Sigmoid colon (tissue), 6 donors: ENCODE measurements at regions not wholly inside any gene's neighbourhood (a gene's known extent, or its start where the extent isn't known, plus 50 kb on each side); places are given as distances from the start of the nearest gene placed in this dataset.
A peak's percentile ranks its signal among the peaks of the same experiment; 100 is the strongest.

ENCODE experiments used
- DNase-seq: peaks from one replicate; pipeline ENCODE4 v3.0.0-alpha.2; 2019
- H3K27ac ChIP-seq, 4 donors: fragments of 200-600 bp; sonication (generic); one replicate each; pipeline ENCODE4 v1.5.1; 2016 to 2019; ENCODE audit warnings: mild to moderate bottlenecking in 1 of 4
- H3K27me3 ChIP-seq, 3 donors: fragments of 200-600 bp; sonication (generic); one replicate each; pipeline ENCODE4 v1.5.1; 2019; ENCODE audit warnings: mild to moderate bottlenecking in 1 of 3
- H3K36me3 ChIP-seq, 4 donors: fragments of 200-600 bp; sonication (generic); one replicate each; pipeline ENCODE4 v1.5.1; 2016 to 2019
- H3K4me1 ChIP-seq, 4 donors: fragments of 200-600 bp; sonication (generic); one replicate each; pipeline ENCODE4 v1.5.1; 2017 to 2019
- H3K4me3 ChIP-seq, 4 donors: fragments of 200-600 bp; sonication (generic); one replicate each; pipeline ENCODE4 v1.5.1; 2017 to 2019; ENCODE audit warnings: mild to moderate bottlenecking in 2 of 4, moderate library complexity in 1 of 4
- H3K9me3 ChIP-seq, 4 donors: fragments of 200-600 bp in 3 of 4; sonication (generic) in 3 of 4; one replicate each; pipeline versions ENCODE4 v1.5.1 to v1.6.1; 2013 to 2019
- CTCF ChIP-seq, 4 experiments: fragments of 450-650 bp in 3 of 4; fragments of 200-600 bp in 1 of 4; IDR thresholded peaks; one replicate each; pipeline ENCODE4 v1.5.1; 2016 to 2019; ENCODE audit warnings: antibody characterized with exemption in 4 of 4, mild to moderate bottlenecking in 3 of 4, moderate library complexity in 2 of 4
- EP300 ChIP-seq, 4 donors: sonication (generic); formaldehyde crosslinking; IDR thresholded peaks; one replicate each; pipeline ENCODE4 v1.6.1; 2017; ENCODE audit warnings: antibody characterized with exemption in 4 of 4
- POLR2A ChIP-seq, 2 donors: fragments of 450-650 bp; IDR thresholded peaks; one replicate each; pipeline ENCODE4 v1.6.1; 2016; ENCODE audit warnings: antibody characterized with exemption in 2 of 2, mild to moderate bottlenecking in 2 of 2, moderate library complexity in 2 of 2
- POLR2AphosphoS5 ChIP-seq, 4 donors: sonication (generic); formaldehyde crosslinking; IDR thresholded peaks; one replicate each; pipeline ENCODE4 v1.6.1; 2017; ENCODE audit warnings: antibody characterized with exemption in 4 of 4
- WGBS, 2 donors: extraction: QIAGEN DNeasy Blood & Tissue Kit; methylation state at CpG; one replicate each; pipeline ENCODE4 v1.1.7; 2013; 5-methylcytosine and 5-hydroxymethylcytosine counted together
- intact Hi-C: fragments of 100-400 bp; cut with DNase I; formaldehyde crosslinking; loops from one replicate; pipeline ENCODE4 v1.15.1; 2023
- donor health status: healthy with polysubstance abuse.
- donor health status: healthy.

DNA sequence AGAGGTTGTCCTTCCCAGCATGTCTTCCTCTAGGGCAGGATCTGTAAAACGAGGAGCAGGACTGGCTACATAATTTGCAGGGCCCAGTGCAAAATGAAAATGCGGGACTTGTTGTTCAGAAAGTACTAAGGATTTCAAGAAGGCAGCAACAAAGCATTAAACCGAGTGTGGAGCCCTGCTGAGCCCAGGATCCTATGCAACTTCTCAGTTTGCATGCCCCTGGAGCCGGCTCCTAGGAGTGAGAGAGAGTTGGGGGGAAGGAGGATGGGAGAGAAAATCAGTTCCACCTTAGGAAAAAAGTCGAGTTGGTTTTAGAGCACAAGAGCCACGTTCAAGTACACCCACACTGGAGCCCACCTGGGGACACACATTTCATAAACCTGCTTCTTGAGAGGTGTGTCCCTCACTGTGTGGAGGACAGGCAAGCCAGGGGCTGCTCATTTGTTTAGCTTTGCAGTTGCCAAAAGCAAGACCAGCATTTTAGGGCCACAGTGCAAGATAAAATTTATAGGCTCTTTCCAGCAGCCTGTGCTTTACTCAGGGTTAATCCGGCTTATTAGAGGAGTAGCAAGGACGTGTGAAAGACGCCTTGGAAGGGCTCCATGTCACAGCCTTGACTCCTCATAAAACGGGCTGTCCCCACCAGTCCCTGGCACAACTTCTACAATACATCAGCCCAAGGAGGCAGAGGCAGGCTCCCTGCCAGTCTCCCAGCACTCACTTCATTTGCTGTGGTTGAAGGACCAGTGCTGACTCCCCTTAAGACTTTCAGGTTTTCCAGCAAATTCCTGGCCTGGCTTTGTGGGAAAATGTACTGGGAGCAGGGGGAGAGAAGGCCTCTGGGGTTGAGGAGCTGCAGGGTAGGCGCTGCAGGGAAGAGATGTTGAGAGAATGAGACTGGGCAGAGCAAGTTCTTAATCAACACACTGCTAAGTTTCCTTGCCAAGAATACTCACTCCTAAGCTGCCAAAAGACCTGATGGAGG lies 159.7 kb upstream of the SEMA6A start:
- Histone ChIP-seq H3K9me3 (no peaks in the 10 kb centered on the region), H3K27ac (peak overlapping the region in 3 of 4 donors; percentile 52 to 70 (median 56)), H3K4me1 (peaks cover 0 to 60% (median 40%) of the 10 kb centered on the region in 4 donors), H3K27me3 (no peaks in the 10 kb centered on the region), H3K36me3 (no peaks in the 10 kb centered on the region), H3K4me3 (no peak overlapping the region)
- intact Hi-C loops: loop anchor here (10.0 kb wide), 1 partner anchor 159 kb away; the partner anchor contains the start of gene SEMA6A
- TF ChIP-seq POLR2AphosphoS5 (IDR thresholded peaks at IDR 0.05): no peak
- TF ChIP-seq POLR2A (IDR thresholded peaks at IDR 0.05): no peak
- TF ChIP-seq CTCF (IDR thresholded peaks at IDR 0.05): no peak
- no peak for TF ChIP-seq EP300 (IDR thresholded peaks at IDR 0.05)
- DNase-seq: no peak
- 71 to 73% methylated on average over 11 of the region's 11 CpGs for WGBS, 2 donors

- 82 to 91% methylated on average over 2 of the region's 2 CpGs for WGBS, 2 donors
- no peak for DNase-seq
- H3K27ac ChIP-seq: no peak overlapping the region
- H3K4me3 ChIP-seq: no peak overlapping the region
- no peak for TF ChIP-seq POLR2AphosphoS5 (IDR thresholded peaks at IDR 0.05)
- TF ChIP-seq CTCF (IDR thresholded peaks at IDR 0.05): no peak
- no peak for TF ChIP-seq EP300 (IDR thresholded peaks at IDR 0.05)
- TF ChIP-seq POLR2A (IDR thresholded peaks at IDR 0.05): no peak
- peaks cover 0 to 45% (median 28%) of the 10 kb centered on the region in 4 donors for H3K4me1 ChIP-seq
- no peaks in the 10 kb centered on the region for H3K36me3 ChIP-seq
- intact Hi-C loops: loop anchor here (10.0 kb wide), 1 partner anchor 158 kb away; the partner anchor contains the start of gene SEMA6A
- H3K27me3 ChIP-seq: no peaks in the 10 kb centered on the region
- no peaks in the 10 kb centered on the region for H3K9me3 ChIP-seq
Observed at GRCh38 chr5:116732591-116732990, 158.0 kb upstream of the SEMA6A start.

GRCh38 chr5:116731432-116731831 lies 156.8 kb upstream of the SEMA6A start:
- TF ChIP-seq CTCF (IDR thresholded peaks at IDR 0.05) (no peak), POLR2A (IDR thresholded peaks at IDR 0.05) (no peak), POLR2AphosphoS5 (IDR thresholded peaks at IDR 0.05) (no peak), EP300 (IDR thresholded peaks at IDR 0.05) (no peak)
- Histone ChIP-seq H3K4me1 (peaks cover 0 to 44% (median 28%) of the 10 kb centered on the region in 4 donors), H3K27ac (no peak overlapping the region), H3K27me3 (no peaks in the 10 kb centered on the region), H3K4me3 (no peak overlapping the region), H3K9me3 (no peaks in the 10 kb centered on the region), H3K36me3 (no peaks in the 10 kb centered on the region)
- DNase-seq: no peak
- intact Hi-C loops: loop anchor here (10.0 kb wide), 1 partner anchor 157 kb away; the partner anchor contains the start of gene SEMA6A
- WGBS, 2 donors: 83 to 85% methylated on average over 2 of the region's 2 CpGs

DNA sequence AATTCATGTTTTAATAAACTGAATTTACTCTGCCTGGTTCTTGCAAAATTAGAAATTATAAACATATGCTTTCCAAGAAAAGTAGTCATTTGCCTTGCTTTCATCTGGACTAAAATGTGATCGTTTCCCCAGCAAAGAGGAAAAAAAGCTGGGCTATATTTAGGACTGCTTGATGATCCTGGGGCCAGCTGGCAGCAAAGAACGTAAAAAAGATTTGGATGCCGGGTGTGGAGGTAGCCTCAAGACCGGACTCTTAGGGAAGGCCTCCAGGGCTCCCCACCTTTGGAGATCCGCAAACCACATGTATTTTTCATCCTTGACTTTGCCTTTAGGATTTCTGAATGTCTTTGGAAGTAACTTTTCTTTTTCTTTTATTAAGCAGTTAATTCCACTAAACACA lies 156.1 kb upstream of the SEMA6A start:
- DNase-seq: no peak
- H3K9me3 ChIP-seq: no peaks in the 10 kb centered on the region
- H3K36me3 ChIP-seq: no peaks in the 10 kb centered on the region
- 81 to 89% methylated on average over 5 of the region's 5 CpGs for WGBS, 2 donors
- H3K4me3 ChIP-seq: no peak overlapping the region
- TF ChIP-seq EP300 (IDR thresholded peaks at IDR 0.05): no peak
- no peak for TF ChIP-seq POLR2A (IDR thresholded peaks at IDR 0.05)
- TF ChIP-seq POLR2AphosphoS5 (IDR thresholded peaks at IDR 0.05): no peak
- TF ChIP-seq CTCF (IDR thresholded peaks at IDR 0.05): no peak
- no peaks in the 10 kb centered on the region for H3K27me3 ChIP-seq
- intact Hi-C loops: loop anchor here (10.0 kb wide), 1 partner anchor 156 kb away; the partner anchor contains the start of gene SEMA6A
- peaks cover 0 to 40% (median 28%) of the 10 kb centered on the region in 4 donors for H3K4me1 ChIP-seq
- H3K27ac ChIP-seq: no peak overlapping the region
